Hypothalamus (tissue), 51 donors: ENCODE measurements at regions not wholly inside any gene's neighbourhood (a gene's known extent, or its start where the extent isn't known, plus 50 kb on each side); places are given as distances from the start of the nearest gene placed in this dataset.
"Not testable (repeated sequence)": the region's sequence is repeated elsewhere in the genome, so short reads cannot be mapped to it uniquely, and the experiment has no call there.

Experiments
- DNase-seq, 51 donors: peaks; one replicate each; lab custom pipeline; 2025; lab: John Stamatoyannopoulos, UW

GRCh38 chrX:94813541-94813940 lies 1139.5 kb downstream of the FAM133A start:
- no peak for DNase-seq

DNA sequence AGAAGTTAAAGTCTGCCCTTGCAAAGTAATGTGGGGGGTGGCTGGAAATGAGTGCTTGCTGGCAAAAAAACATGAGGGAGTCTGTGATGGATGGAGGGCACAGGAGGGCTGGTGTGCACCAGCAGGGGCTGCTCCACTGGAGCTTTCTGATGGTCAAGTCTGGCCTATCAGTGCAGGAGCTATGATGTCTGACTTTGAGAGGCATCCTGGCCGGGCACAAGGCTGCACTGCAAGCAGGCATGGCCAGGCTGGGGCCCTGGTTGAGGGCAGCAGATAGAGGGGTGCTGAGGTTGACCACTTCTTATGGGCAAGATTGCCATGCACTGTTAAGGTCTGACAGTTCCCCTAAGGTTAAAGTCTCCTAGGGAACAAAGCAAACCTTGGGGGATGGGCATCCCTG lies 1140.2 kb downstream of the FAM133A start:
- no peak for DNase-seq

DNA sequence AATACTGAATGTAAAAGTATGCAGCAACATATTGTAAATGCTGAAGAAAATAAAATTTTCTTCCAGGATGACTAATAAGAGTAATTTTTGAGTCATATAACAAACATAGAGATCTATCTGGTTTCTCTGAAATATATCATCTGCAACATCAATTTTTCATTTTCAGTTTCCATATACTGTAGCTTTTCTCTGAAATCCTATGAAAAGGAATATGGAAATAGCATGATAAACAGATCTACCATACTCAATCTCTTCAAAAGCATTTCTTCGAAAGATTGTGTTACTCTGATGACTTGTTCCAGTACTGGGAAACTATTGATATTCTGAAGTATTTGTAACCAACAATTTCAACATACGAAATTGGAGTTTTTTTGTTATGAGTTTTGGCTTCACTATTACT lies 1156.7 kb downstream of the FAM133A start:
- DNase-seq = no peak

DNA sequence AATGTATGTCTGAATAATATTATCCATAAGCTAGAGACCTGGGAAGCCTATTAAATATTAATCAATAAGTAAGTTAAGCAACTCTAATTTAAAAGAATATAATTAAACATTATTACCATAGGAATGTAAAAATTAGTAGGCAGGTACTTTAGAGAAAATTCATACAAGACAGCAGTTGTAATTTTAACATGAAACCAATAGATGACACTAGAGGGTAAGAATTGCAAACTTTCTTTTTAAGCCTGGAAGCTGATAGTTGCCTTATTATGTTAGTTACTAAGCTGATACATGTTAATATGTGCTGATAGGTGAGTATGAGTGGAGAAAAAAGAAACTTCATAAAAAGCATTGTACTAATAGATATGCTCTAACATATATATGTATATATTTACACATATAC lies 1157.4 kb downstream of the FAM133A start:
- DNase-seq = no peak

- DNase-seq = no peak
These were observed 1160.2 kb downstream of the FAM133A start for GRCh38 chrX:94834226-94834625.

DNA sequence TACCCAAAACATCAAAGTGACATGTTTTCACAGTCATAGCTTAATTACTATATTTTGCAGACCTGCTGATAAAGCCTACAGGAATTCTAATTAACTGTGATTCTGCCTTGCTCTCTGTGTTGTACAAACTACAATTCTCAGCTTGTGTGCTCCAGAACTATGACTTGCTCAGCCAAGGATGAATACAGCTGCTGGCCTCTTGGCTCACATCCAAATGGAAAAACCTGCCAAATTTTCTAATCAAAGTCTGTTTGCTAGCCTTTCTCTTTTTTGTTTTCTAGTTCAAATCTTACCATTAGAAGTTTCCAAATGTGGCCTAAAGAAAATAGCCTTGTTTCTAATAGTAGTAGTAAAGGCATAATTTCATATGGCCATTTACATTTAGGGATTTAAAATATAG lies 1176.8 kb downstream of the FAM133A start:
- peak in 6 of 51 donors; percentile 0 to 24 (median 0) for DNase-seq

DNA sequence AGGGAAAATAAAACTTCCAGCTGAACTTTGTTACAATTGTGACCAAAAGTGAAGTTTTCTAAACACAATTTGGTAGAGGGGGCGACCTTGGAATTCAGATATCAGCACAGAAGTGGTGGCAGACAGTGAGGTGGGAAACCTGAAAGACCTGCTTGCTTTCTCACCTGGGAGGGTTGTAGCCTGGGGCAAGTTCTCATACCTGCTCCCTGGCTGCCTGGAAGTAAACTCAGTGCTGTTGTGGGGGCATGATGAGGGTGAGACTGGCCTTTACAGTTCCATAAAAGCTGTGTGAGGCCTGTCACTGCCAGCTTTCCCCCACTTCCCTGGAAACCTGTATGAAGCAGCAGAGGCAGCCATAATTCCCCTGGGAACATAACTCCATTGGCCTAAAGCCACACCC lies 1180.2 kb downstream of the FAM133A start:
- DNase-seq = no peak

GRCh38 chrX:94862470-94862869 lies 1188.5 kb downstream of the FAM133A start:
- not testable (repeated sequence) for DNase-seq

GRCh38 chrX:94871640-94872039 lies 1197.6 kb downstream of the FAM133A start:
- DNase-seq = no peak

DNA sequence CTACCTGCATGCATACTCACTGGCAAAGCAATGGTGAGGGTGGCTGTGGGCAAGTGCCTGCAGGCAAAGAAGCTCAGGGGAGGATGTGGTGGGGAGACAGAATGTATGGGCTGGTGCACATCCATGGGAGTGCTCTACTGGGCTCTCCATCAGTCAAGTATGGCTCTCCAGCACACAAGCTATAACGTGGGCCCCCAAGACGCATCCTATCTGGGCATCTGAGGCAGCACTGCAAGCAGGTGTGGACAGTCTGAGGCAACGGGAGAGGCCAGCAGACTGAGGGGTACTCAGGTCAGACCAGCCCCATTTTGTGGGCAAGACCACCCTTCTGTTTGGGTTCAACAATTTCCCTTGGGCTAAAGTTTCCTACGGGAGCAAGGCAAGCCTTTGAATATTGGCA lies 1227.8 kb downstream of the FAM133A start:
- no peak for DNase-seq

DNA sequence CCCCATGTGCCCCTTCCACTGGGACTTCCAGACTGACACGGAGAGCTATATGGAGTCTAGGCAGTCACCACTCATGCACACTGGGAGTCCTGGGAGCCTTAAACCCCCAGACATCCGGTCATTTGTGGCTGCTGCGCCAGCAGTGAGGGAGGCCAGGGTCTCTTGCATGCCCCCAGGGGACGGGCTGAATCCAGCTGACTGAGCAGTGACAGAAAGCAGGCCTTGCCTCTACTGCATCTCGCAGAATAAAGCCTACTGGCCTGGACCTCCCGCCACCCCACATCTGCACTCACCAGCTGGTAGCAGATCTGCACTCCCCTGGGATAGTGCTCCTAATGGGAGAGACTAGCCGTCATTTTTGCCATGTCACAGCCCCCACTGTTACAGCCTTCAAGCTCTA lies 1234.2 kb downstream of the FAM133A start:
- DNase-seq = no peak

DNA sequence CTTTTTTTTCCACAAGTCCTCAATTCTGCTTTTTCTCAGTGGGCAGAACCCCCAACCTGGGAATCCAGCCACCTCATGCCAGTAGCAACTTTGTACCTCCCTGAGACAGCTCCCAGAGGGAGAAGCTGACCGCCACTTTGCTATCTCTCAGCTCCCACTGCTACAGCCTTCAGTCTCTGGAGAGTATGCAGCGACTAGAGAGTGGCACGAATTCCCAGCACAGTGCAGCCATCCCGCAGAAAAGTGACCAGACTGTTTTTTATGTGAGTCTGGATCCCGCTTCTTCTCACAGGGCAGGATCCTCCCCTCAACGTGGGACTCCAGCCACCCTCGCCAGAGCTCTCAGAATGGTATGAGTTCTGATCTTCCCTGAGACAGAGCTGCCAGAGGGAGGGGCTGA lies 1234.6 kb downstream of the FAM133A start:
- no peak for DNase-seq

GRCh38 chrX:94914235-94914634 lies 1240.2 kb downstream of the FAM133A start:
- peak in 1 of 51 donors; percentile 0 for DNase-seq

GRCh38 chrX:94932278-94932965 lies 1258.4 kb downstream of the FAM133A start:
- DNase-seq = no peak

GRCh38 chrX:94936722-94937121 lies 1262.7 kb downstream of the FAM133A start:
- DNase-seq = no peak

- DNase-seq = no peak
These were observed 1263.5 kb downstream of the FAM133A start for GRCh38 chrX:94937491-94937890.

- no peak for DNase-seq
These were observed 1268.6 kb downstream of the FAM133A start for GRCh38 chrX:94942603-94943002.

GRCh38 chrX:94946137-94946536 lies 1272.1 kb downstream of the FAM133A start:
- DNase-seq = not testable (repeated sequence)

- DNase-seq = no peak
These were observed 1287.7 kb downstream of the FAM133A start for GRCh38 chrX:94961730-94962129.

GRCh38 chrX:94977562-94977961 lies 1303.6 kb downstream of the FAM133A start:
- no peak for DNase-seq

GRCh38 chrX:94977986-94978385 lies 1304.0 kb downstream of the FAM133A start:
- no peak for DNase-seq
